ENCODE measurements at regions not wholly inside any gene's neighbourhood (a gene's known extent, or its start where the extent isn't known, plus 50 kb on each side); places are given as distances from the start of the nearest gene placed in this dataset.
"Not testable (repeated sequence)": the region's sequence is repeated elsewhere in the genome, so short reads cannot be mapped to it uniquely, and the experiment has no call there.

- no peak for DNase-seq (ENCODE audit: low read depth, low spot score)
Measured at GRCh38 chr1:232317350-232317749, 312.6 kb downstream of the SIPA1L2 start.

- no peak for DNase-seq (ENCODE audit: low read depth, low spot score)
Measured at GRCh38 chr1:232316864-232317263, 313.1 kb downstream of the SIPA1L2 start.

GRCh38 chr1:232313876-232314275, 316.1 kb downstream of the SIPA1L2 start:
- not testable (repeated sequence) for DNase-seq (ENCODE audit: low read depth, low spot score)

- no peak for DNase-seq (ENCODE audit: low read depth, low spot score)
Measured at GRCh38 chr1:232310541-232310940, 319.4 kb downstream of the SIPA1L2 start.

- no peak for DNase-seq (ENCODE audit: low read depth, low spot score)
Measured at GRCh38 chr1:232308616-232309015, 321.3 kb downstream of the SIPA1L2 start.

GRCh38 chr1:232307296-232308017, 322.5 kb downstream of the SIPA1L2 start:
- no peak for DNase-seq (ENCODE audit: low read depth, low spot score)

GRCh38 chr1:232306269-232306961, 323.5 kb downstream of the SIPA1L2 start:
- no peak for DNase-seq (ENCODE audit: low read depth, low spot score)

GRCh38 chr1:232305050-232305449, 324.9 kb downstream of the SIPA1L2 start:
- no peak for DNase-seq (ENCODE audit: low read depth, low spot score)

- DNase-seq (ENCODE audit: low read depth, low spot score) = no peak
Measured at GRCh38 chr1:232303222-232303620, 326.7 kb downstream of the SIPA1L2 start.

GRCh38 chr1:232302376-232303221, 327.3 kb downstream of the SIPA1L2 start:
- no peak for DNase-seq (ENCODE audit: low read depth, low spot score)

GRCh38 chr1:232301246-232301645, 328.7 kb downstream of the SIPA1L2 start:
- DNase-seq (ENCODE audit: low read depth, low spot score) = no peak

- DNase-seq (ENCODE audit: low read depth, low spot score) = no peak
Measured at GRCh38 chr1:232300466-232300865, 329.5 kb downstream of the SIPA1L2 start.

GRCh38 chr1:232296461-232296860, 333.5 kb downstream of the SIPA1L2 start:
- no peak for DNase-seq (ENCODE audit: low read depth, low spot score)

GRCh38 chr1:232293361-232293760, 336.6 kb downstream of the SIPA1L2 start:
- DNase-seq (ENCODE audit: low read depth, low spot score) = no peak

GRCh38 chr1:232292818-232293217, 337.1 kb downstream of the SIPA1L2 start:
- no peak for DNase-seq (ENCODE audit: low read depth, low spot score)

- no peak for DNase-seq (ENCODE audit: low read depth, low spot score)
Measured at GRCh38 chr1:232292239-232292638, 337.7 kb downstream of the SIPA1L2 start.

GRCh38 chr1:232291681-232292080, 338.3 kb downstream of the SIPA1L2 start:
- no peak for DNase-seq (ENCODE audit: low read depth, low spot score)

- no peak for DNase-seq (ENCODE audit: low read depth, low spot score)
Measured at GRCh38 chr1:232291261-232291660, 338.7 kb downstream of the SIPA1L2 start.

- DNase-seq (ENCODE audit: low read depth, low spot score) = no peak
Measured at GRCh38 chr1:232290570-232290969, 339.4 kb downstream of the SIPA1L2 start.

- no peak for DNase-seq (ENCODE audit: low read depth, low spot score)
Measured at GRCh38 chr1:232287676-232288569, 342.0 kb downstream of the SIPA1L2 start.

GRCh38 chr1:232285138-232285537, 344.8 kb downstream of the SIPA1L2 start:
- DNase-seq (ENCODE audit: low read depth, low spot score) = no peak
